HK-2 (cell line): ENCODE measurements at regions not wholly inside any gene's neighbourhood (a gene's known extent, or its start where the extent isn't known, plus 50 kb on each side); places are given as distances from the start of the nearest gene placed in this dataset.
"Not testable (repeated sequence)": the region's sequence is repeated elsewhere in the genome, so short reads cannot be mapped to it uniquely, and the experiment has no call there.

Experiments
- DNase-seq: peaks from one replicate; pipeline ENCODE4 v3.0.0-alpha.2; 2018; ENCODE audit not compliant: unreplicated experiment

GRCh38 chr5:12772276-12772675 lies 868.0 kb upstream of the CTNND2 start:
- no peak for DNase-seq

GRCh38 chr5:12759377-12759776 lies 855.1 kb upstream of the CTNND2 start:
- DNase-seq: no peak

- no peak for DNase-seq
Measured at GRCh38 chr5:12757035-12757434, 852.8 kb upstream of the CTNND2 start.

GRCh38 chr5:12745537-12745936 lies 841.3 kb upstream of the CTNND2 start:
- DNase-seq: no peak

- DNase-seq: no peak
Measured at GRCh38 chr5:12743582-12743981, 839.3 kb upstream of the CTNND2 start.

- no peak for DNase-seq
Measured at GRCh38 chr5:12730354-12730753, 826.1 kb upstream of the CTNND2 start.

GRCh38 chr5:12716664-12717063 lies 812.4 kb upstream of the CTNND2 start:
- no peak for DNase-seq

DNA sequence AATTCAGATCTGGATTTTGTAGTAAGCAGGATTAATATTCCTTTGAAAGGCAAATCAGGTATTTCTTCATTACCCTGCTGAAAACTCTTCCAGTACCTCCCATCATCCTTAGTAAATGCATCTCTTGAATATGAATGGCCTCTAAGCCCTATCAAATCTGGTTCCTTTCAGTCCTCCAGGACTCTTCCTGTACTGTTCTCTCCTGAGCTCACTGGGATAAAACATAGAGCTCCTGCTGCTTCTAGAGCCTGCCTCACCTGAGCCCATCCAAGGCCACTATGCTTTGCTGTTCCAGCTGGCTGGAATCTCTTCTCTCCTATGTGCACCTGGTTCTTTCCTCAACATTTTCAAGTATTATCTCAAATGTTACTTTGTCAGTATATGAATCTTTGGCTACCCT lies 803.3 kb upstream of the CTNND2 start:
- DNase-seq: no peak

DNA sequence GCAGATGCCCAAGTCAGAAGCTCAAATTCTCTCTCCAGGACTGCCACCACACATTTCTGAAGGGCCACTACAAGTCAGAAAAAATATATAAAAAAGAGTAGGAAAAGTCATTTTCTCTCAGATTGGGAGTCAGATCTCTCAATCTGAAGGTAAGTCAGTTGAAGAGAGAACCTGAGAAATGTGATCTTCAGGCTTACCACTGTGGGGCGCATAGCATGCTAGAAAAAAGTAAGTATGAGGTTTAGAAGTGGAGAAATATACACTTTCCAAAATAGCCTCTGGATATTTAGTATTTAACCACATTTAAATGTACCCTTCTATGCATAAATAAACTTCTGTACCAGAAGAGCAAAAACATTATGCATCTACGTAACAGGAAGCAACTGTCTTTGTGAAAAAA lies 800.7 kb upstream of the CTNND2 start:
- no peak for DNase-seq

- DNase-seq: no peak
Measured at GRCh38 chr5:12703254-12703653, 799.0 kb upstream of the CTNND2 start.

- DNase-seq: no peak
Measured at GRCh38 chr5:12695651-12696050, 791.4 kb upstream of the CTNND2 start.

GRCh38 chr5:12691330-12691729 lies 787.1 kb upstream of the CTNND2 start:
- no peak for DNase-seq

- DNase-seq: no peak
Measured at GRCh38 chr5:12690361-12690760, 786.1 kb upstream of the CTNND2 start.

- no peak for DNase-seq
Measured at GRCh38 chr5:12683249-12683648, 779.0 kb upstream of the CTNND2 start.

GRCh38 chr5:12679731-12680130 lies 775.5 kb upstream of the CTNND2 start:
- no peak for DNase-seq

DNA sequence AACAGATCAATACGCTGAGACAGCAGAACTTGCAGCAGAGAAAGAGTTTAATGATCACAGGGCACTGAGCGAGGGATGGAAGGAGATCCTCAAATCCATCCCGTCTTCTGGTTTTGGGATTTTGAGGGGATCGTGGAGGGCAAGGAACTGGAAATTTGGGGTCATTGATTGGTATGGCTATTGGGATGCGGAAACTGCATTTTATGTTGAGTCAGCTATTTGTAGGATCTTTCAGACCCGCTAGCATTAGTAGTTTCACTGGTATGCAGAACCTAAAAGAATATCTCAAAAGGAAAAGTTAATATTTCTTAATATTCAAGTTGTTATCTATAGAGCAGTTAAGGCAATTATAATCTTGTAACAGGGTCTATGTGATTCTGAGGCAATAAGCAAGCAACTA lies 771.7 kb upstream of the CTNND2 start:
- DNase-seq: no peak

GRCh38 chr5:12672141-12672540 lies 767.9 kb upstream of the CTNND2 start:
- no peak for DNase-seq

DNA sequence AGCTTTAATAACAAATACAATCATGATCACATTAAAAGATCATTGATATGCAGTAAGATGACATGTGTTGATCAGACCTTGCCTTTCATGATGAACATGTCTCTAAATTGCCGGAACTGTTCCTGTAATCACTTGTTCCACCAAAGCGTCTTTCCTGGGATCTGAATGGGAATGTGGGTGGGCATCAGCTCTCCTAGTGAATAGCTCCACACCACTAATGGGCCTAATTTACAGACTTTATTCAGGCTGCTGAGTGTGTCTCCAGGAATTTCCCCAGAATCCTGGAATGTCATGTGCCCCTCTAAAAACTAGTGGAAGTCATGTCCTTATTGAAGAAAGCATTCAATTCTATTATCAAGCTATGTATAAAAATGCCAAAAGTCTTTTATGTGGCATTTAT lies 765.1 kb upstream of the CTNND2 start:
- no peak for DNase-seq

DNA sequence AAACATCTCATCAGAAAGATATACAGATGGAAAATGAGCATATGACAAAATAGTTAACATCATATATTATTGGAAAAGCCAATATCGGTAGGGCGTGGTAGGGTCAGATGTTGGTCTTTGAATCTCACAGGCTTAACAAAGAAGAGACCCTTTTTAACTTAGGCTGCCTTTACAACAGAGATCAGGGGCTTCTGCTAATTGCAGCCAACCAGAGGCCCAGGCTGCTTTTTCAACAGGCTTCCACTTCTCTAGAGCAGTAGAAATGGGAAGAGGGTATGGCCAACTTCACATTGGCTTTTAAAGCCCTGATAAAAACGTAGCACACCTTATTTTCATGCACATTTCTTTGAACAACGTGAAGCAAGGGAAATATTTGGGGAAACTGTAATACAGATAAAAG lies 764.3 kb upstream of the CTNND2 start:
- DNase-seq: no peak

DNA sequence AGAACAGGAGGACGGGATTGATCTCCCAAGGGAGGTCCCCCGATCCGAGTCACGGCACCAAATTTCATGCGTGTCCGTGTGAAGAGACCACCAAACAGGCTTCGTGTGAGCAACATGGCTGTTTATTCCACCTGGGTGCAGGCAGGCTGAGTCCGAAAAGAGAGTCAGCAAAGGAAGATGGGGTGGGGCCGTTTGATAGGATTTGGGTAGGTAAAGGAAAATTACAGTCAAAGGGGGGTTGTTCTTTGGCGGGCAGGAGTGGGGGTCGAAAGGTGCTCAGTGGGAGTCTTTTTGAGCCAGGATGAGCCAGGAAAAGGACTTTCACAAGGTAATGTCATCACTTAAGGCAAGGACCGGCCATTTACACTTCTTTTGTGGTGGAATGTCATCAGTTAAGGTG lies 763.6 kb upstream of the CTNND2 start:
- not testable (repeated sequence) for DNase-seq

- DNase-seq: not testable (repeated sequence)
Measured at GRCh38 chr5:12665772-12666171, 761.5 kb upstream of the CTNND2 start.

DNA sequence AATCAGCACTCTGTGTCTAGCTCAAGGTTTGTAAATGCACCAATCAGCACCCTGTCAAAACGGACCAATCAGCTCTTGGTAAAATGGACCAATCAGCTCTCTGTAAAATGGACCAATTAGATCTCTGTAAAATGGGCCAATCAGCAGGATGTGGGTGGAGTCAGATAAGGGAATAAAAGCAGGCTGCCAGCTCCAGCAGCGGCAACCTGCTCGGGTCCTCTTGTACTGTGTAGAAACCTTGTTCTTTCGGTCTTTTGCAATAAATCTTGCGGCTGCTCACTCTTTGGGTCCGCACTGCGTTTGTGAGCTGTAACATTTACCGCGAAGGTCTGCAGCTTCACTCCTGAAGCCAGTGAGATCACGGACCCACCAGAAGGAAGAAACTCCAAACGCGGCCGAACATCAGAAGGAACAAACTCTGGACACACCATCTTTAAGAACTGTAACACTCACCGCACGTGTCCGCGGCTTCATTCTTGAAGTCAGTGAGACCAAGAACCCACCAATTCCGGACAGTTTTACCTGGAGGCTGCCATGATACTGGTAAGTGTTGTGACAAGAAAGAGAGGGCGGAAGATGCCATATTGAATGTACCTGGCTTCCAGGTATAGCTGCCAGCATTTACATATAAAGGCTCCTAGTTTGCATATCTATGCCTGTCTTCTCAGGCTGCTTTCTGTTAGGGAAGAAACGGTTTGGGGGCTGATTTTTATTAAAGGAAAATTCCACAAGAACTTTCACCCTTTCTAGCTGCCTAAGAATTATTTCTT lies 758.5 kb upstream of the CTNND2 start:
- no peak for DNase-seq

DNA sequence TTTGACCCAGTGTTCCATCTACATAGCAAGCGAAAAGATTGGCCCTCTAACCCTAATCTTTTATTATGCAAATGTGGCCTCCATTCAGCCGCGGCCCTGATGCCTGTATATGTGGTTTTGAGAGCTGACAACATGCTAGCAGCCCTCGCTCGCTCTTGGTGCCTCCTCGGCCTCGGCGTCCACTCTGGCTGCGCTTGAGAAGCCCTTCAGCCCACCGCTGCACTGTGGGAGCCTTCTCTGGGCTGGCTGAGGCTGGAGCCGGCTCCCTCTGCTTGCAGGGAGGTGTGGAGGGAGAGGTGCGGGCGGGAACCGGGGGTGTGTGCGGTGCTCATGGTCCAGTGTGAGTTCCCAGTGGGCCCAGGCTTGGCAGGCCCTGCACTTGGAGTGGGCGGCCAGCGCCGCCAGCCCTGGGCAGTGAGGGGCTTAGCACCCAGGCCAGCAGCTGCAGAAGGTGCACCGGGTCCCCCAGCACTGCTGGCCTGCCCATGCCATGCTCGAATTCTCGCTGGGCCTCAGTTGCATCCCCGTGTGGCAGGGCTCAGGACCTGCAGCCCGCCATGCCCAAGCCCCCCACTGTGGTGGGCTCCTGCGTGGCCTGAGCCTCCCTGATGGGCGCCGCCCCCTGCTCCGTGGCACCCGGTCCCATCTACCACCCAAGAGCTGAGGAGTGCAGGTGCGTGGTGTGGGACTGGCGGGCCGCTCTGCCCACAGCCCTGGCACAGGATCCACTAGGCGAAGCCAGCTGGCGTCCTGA lies 757.5 kb upstream of the CTNND2 start:
- no peak for DNase-seq
